ENCODE measurements at regions not wholly inside any gene's neighbourhood (a gene's known extent, or its start where the extent isn't known, plus 50 kb on each side); places are given as distances from the start of the nearest gene placed in this dataset.
"Not testable (repeated sequence)": the region's sequence is repeated elsewhere in the genome, so short reads cannot be mapped to it uniquely, and the experiment has no call there.

DNA sequence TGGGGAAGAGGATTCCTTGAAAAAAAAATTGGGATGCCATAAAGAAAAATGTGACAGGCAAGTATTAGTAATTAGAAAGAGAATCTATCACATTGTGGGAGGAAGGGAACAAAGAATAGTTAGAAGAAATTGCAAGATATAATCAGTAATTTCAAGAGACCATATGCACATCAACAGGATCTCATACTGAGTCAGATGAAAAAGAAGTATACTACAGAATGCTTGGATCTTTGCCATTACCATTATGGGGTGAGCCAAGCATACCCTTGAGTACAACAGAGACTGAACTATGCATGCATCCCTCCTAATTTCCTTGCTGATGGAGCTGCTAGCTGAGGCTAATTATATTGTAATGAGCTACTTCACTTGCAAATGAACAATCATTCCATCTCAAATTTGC is 287.6 kb downstream of the PAPSS1 start:
- H3K27me3 ChIP-seq (ENCODE audit: control insufficient read depth in 2 of 2, insufficient read depth in 2 of 2, low read length in 2 of 2): no peaks in the 10 kb centered on the region
- Mint-ChIP-seq H3K4me1 (no peaks in the 10 kb centered on the region), H3K27ac (no peak overlapping the region), H3K36me3 (no peaks in the 10 kb centered on the region), H3K9me3 (peaks cover 0 to 5% (median 3%) of the 10 kb centered on the region in 7 donors), H3K27me3 (ENCODE audit: low read depth in 3 of 3) (no peaks in the 10 kb centered on the region), H3K4me3 (no peak overlapping the region)
- H2AFZ ChIP-seq (ENCODE audit: insufficient read depth, low read depth, low read length, poor library complexity, severe bottlenecking): no peak overlapping the region
- no peak overlapping the region for H3K27ac ChIP-seq (ENCODE audit: low read depth in 1 of 2, low read length in 2 of 2)
- H3K4me2 ChIP-seq (replicated peaks; ENCODE audit: extremely low read depth, low read length, poor library complexity, severe bottlenecking): no peak overlapping the region
- no peaks in the 10 kb centered on the region for H4K20me1 ChIP-seq (ENCODE audit: insufficient read depth, low read length)
- no peaks in the 10 kb centered on the region for H3K79me2 ChIP-seq (ENCODE audit: insufficient read depth, low read length)
- H3K9me3 ChIP-seq (replicated peaks in 1 of 2; ENCODE audit: control insufficient read depth in 1 of 2, insufficient read depth in 1 of 2, low read length in 2 of 2): no peaks in the 10 kb centered on the region
- H3K4me1 ChIP-seq (ENCODE audit: control insufficient read depth in 1 of 2, insufficient read depth in 2 of 2, low read length in 2 of 2): no peaks in the 10 kb centered on the region
- no peak overlapping the region for H3K9ac ChIP-seq (ENCODE audit: insufficient read depth, low read length, poor library complexity, severe bottlenecking)
- DNase-seq: no peak
- TF ChIP-seq, protein P1, sequence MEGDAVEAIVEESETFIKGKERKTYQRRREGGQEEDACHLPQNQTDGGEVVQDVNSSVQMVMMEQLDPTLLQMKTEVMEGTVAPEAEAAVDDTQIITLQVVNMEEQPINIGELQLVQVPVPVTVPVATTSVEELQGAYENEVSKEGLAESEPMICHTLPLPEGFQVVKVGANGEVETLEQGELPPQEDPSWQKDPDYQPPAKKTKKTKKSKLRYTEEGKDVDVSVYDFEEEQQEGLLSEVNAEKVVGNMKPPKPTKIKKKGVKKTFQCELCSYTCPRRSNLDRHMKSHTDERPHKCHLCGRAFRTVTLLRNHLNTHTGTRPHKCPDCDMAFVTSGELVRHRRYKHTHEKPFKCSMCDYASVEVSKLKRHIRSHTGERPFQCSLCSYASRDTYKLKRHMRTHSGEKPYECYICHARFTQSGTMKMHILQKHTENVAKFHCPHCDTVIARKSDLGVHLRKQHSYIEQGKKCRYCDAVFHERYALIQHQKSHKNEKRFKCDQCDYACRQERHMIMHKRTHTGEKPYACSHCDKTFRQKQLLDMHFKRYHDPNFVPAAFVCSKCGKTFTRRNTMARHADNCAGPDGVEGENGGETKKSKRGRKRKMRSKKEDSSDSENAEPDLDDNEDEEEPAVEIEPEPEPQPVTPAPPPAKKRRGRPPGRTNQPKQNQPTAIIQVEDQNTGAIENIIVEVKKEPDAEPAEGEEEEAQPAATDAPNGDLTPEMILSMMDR (IDR thresholded peaks at IDR 0.05): no peak
- intact Hi-C loops (cut with micrococcal nuclease): no loop called here
- no peak overlapping the region for H3K4me3 ChIP-seq (replicated peaks in 1 of 3; ENCODE audit: low read depth in 2 of 3, low read length in 3 of 3)
- H3K36me3 ChIP-seq (replicated peaks in 1 of 2; ENCODE audit: control insufficient read depth in 1 of 2, insufficient read depth in 2 of 2, low read length in 2 of 2): no peaks in the 10 kb centered on the region

GRCh38 chr4:107423677-107424405 is 296.2 kb downstream of the PAPSS1 start:
- intact Hi-C loops (cut with micrococcal nuclease): no loop called here
- no peaks in the 10 kb centered on the region for H3K36me3 Mint-ChIP-seq

DNA sequence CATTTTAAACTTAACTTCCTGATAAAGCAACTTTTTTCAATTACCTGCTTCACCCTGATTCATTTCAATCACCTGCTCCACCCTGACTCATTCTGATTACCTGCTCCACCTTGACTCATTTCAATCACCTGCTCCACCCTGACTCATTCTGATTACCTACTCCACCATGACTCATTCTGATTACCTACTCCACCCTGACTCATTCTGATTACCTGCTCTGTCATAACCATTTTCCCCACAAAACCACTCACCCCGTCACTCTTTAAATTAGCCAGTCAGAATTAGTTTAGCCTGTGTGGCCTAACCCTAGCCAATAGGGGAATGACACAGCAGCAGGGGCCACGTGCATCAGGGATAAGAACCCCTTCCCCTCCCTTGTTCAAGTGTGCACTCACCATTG is 300.5 kb downstream of the PAPSS1 start:
- H3K9me3 Mint-ChIP-seq; H3K27ac Mint-ChIP-seq; H4K20me1 ChIP-seq (ENCODE audit: insufficient read depth, low read length); H3K4me2 ChIP-seq (replicated peaks; ENCODE audit: extremely low read depth, low read length, poor library complexity, severe bottlenecking); H3K9me3 ChIP-seq (replicated peaks in 1 of 2; ENCODE audit: control insufficient read depth in 1 of 2, insufficient read depth in 1 of 2, low read length in 2 of 2); H3K27me3 Mint-ChIP-seq (ENCODE audit: low read depth in 3 of 3); H2AFZ ChIP-seq (ENCODE audit: insufficient read depth, low read depth, low read length, poor library complexity, severe bottlenecking); H3K9ac ChIP-seq (ENCODE audit: insufficient read depth, low read length, poor library complexity, severe bottlenecking); H3K27me3 ChIP-seq (ENCODE audit: control insufficient read depth in 2 of 2, insufficient read depth in 2 of 2, low read length in 2 of 2); H3K4me1 Mint-ChIP-seq; H3K79me2 ChIP-seq (ENCODE audit: insufficient read depth, low read length); H3K4me3 ChIP-seq (replicated peaks in 1 of 3; ENCODE audit: low read depth in 2 of 3, low read length in 3 of 3); H3K36me3 Mint-ChIP-seq; DNase-seq; H3K36me3 ChIP-seq (replicated peaks in 1 of 2; ENCODE audit: control insufficient read depth in 1 of 2, insufficient read depth in 2 of 2, low read length in 2 of 2); H3K4me1 ChIP-seq (ENCODE audit: control insufficient read depth in 1 of 2, insufficient read depth in 2 of 2, low read length in 2 of 2); H3K27ac ChIP-seq (ENCODE audit: low read depth in 1 of 2, low read length in 2 of 2); H3K4me3 Mint-ChIP-seq; intact Hi-C loops (cut with micrococcal nuclease): not testable (repeated sequence)
- 100% methylated on average over 1 of the region's 2 CpGs for WGBS (ENCODE audit: insufficient coverage)

More at GRCh38 chr4:107423677-107424405, 296.2 kb downstream of the PAPSS1 start:
- Histone ChIP-seq H3K4me2 (replicated peaks; ENCODE audit: extremely low read depth, low read length, poor library complexity, severe bottlenecking) (no peak overlapping the region), H3K79me2 (ENCODE audit: insufficient read depth, low read length) (no peaks in the 10 kb centered on the region), H3K36me3 (replicated peaks in 1 of 2; ENCODE audit: control insufficient read depth in 1 of 2, insufficient read depth in 2 of 2, low read length in 2 of 2) (no peaks in the 10 kb centered on the region), H3K9me3 (replicated peaks in 1 of 2; ENCODE audit: control insufficient read depth in 1 of 2, insufficient read depth in 1 of 2, low read length in 2 of 2) (no peaks in the 10 kb centered on the region), H3K27me3 (ENCODE audit: control insufficient read depth in 2 of 2, insufficient read depth in 2 of 2, low read length in 2 of 2) (no peaks in the 10 kb centered on the region), H3K9ac (ENCODE audit: insufficient read depth, low read length, poor library complexity, severe bottlenecking) (no peak overlapping the region), H4K20me1 (ENCODE audit: insufficient read depth, low read length) (no peaks in the 10 kb centered on the region), H3K27ac (ENCODE audit: low read depth in 1 of 2, low read length in 2 of 2) (no peak overlapping the region), H2AFZ (ENCODE audit: insufficient read depth, low read depth, low read length, poor library complexity, severe bottlenecking) (no peak overlapping the region), H3K4me3 (replicated peaks in 1 of 3; ENCODE audit: low read depth in 2 of 3, low read length in 3 of 3) (no peak overlapping the region), H3K4me1 (ENCODE audit: control insufficient read depth in 1 of 2, insufficient read depth in 2 of 2, low read length in 2 of 2) (no peaks in the 10 kb centered on the region)
- WGBS (ENCODE audit: insufficient coverage): 92% methylated on average over 2 of the region's 2 CpGs
- no peaks in the 10 kb centered on the region for H3K4me1 Mint-ChIP-seq
- no peak overlapping the region for H3K27ac Mint-ChIP-seq
- H3K9me3 Mint-ChIP-seq: peaks cover 0 to 9% (median 3%) of the 10 kb centered on the region in 7 donors
- no peak overlapping the region for H3K4me3 Mint-ChIP-seq
- TF ChIP-seq, protein P1 (IDR thresholded peaks at IDR 0.05): no peak
- H3K27me3 Mint-ChIP-seq (ENCODE audit: low read depth in 3 of 3): no peaks in the 10 kb centered on the region
- no peak for DNase-seq
